ENCODE measurements at regions not wholly inside any gene's neighbourhood (a gene's known extent, or its start where the extent isn't known, plus 50 kb on each side); places are given as distances from the start of the nearest gene placed in this dataset.
"Not testable (repeated sequence)": the region's sequence is repeated elsewhere in the genome, so short reads cannot be mapped to it uniquely, and the experiment has no call there.

DNA sequence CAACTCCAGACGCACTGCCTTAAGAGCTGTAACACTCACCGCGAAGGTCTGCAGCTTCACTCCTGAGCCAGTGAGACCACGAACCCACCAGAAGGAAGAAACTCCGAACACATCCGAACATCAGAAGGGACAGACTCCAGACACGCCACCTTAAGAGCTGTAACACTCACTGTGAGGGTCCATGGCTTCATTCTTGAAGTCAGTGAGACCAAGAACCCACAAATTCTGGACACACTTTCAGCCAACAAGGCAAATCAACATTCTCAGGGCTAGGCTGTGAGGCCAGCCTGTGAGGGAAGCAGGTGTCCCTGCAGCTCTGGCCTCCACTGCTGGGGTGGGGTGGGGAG lies 275.3 kb downstream of the ADGRD1 start:
- not testable (repeated sequence) for DNase-seq (ENCODE audit: low read depth in 2 of 2, low spot score in 1 of 2)

DNA sequence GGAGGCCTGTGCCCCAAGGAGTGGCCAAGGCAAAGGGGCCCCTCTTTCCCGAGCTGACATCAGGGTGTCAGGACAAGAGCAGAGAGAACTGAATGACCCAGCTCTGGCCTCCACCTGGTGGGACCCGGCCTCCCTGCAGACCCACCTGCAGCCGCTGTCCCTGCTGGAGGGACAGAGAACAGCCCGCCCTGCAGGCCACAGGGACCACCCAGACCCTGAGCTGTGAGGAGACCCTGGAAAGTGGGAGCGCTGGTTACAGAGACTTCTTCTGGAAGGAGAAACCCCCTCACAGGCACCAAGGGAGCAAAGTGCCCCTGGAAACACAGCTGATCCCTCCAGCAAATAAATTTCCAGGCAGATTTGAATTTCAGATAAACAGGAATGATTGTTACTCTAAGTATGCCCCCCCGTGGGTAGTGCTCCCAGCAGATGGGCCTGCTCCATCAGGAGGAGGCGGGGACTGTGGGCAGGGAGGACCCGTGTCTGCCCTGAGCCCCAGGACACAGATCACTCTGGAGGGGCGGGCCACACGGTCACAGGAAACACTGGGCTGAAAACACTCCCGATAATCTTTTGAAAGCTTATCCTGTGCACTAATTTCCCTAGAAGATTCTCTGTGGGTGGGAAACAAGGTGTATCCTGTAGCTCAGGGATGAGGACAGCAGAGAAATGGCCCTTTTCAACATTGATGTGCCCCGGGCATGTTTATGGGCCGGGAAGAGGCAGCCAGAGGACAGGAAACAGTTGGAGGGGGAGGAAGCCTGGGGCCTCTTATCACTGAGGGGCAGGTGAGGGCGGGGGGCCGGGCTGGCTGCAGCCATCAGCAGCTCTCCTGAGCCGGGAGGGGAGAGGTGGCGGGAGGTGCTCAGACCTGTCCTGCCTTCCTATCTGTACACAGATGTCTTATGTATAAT lies 276.0 kb downstream of the ADGRD1 start:
- DNase-seq (ENCODE audit: low read depth in 2 of 2, low spot score in 1 of 2), result no peak

DNA sequence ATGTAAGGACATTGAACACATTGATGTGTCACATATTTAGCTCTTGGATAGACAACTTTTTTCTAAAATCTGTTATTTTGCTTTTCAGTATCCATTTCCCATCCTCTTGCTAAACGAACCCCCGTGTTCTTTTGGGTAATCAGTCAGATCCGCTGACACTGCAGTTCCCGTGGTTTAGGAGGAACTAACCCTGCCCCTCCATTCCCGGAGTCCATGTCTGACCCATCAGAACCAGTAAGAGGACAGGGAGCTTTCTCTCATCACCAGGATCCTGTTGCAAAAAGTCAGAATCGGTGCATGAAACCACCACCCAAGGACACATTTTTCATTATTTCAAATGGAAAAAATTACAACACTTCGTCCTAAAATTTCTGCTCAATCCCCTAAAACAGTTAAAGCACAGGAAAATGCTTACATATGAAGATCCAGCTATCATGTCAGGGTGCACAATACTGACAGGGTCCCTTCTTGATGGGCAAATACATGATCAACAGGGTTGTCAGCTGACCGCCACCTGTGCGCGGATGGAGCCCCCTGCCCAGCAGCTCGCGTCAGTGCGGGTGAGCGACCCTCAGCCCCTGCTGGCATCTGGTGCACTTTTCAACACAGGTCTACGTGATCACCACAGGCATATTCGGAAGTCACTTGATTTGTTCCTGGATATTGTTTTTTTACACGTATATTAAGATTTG lies 276.8 kb downstream of the ADGRD1 start:
- DNase-seq (ENCODE audit: low read depth in 2 of 2, low spot score in 1 of 2), result no peak

DNA sequence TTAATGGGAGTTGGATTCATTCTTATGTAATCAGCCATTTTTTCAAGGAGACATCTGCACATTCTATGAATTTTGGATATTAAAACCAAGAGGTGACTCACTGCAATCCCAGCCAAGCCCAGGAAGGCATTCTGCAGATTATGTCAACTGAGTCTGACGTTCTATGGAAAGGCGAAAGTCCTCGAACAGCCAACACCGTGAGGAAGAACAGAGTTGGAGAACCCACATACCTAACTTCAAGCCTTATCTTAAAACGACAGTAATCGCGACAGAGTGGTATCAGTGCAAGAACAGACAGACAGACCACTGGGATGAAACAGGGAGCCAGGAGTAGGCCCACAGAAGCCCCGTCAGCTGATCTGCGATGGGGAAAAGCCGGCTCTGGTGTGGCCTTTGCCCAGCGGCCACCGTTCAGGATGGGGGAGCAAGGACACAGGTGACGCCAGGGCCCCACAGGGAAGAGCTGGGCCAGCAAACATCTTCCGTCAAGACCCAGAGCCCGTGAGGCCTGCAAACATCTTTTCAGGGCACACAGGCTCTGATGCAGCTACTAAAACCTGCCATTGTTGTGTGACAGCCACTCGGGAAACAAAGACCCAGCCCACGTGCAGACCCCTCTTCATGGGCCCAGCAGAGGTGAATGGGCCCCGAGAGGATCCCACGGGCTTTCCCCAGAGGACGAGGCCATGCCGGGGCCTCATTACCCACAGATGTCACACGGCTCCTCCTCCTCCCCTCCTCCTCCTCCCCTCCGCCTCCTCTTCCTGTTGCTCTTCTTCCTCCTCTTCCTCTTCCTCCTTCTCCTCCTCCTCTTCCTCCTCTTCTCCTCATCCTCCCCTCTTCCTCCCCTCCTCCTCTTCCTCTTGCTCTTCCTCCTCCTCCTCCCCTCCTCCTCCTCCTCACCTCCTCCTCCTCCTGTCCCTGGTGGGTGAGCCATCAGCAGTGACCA lies 277.6 kb downstream of the ADGRD1 start:
- no peak for DNase-seq (ENCODE audit: low read depth in 2 of 2, low spot score in 1 of 2)

DNA sequence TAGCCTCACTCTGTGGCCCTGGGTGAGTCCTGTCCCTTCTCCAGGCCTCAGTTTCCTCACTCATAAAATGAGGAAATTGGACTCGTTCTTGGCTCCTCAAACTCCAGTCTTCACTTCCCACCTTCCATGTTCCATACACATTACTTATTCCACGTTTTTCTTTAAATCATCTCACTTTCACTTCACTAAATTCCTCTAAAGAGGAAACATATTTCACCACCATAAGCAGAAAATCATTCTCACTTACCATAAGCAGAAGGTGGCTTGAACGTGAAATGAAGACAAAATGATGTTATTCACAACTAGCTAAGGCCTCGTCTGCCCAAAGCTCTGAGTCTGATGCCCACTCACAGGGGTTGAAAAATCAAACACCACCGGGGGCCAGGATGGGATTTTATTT lies 278.3 kb downstream of the ADGRD1 start:
- no peak for DNase-seq (ENCODE audit: low read depth in 2 of 2, low spot score in 1 of 2)

DNA sequence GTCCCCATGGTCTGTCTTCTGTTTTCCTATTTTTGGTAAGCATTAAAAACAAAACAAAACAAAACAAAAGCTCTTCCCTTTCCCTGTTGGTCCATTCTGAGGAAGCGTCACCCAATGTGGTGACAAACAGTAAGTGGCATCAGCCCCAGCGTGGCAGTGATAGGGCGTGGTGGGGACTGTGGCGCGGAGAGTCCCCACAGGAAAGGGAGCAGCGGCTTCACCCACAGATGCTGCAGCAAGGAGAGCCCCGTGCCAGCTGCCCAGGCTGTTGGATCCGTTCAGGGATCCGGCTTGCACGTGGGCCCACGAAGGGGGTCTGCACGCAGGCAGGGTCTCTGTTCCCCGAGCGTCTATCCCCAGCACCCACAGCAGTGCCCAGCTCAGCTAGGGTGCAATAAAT lies 279.2 kb downstream of the ADGRD1 start:
- not testable (repeated sequence) for DNase-seq (ENCODE audit: low read depth in 2 of 2, low spot score in 1 of 2)

DNA sequence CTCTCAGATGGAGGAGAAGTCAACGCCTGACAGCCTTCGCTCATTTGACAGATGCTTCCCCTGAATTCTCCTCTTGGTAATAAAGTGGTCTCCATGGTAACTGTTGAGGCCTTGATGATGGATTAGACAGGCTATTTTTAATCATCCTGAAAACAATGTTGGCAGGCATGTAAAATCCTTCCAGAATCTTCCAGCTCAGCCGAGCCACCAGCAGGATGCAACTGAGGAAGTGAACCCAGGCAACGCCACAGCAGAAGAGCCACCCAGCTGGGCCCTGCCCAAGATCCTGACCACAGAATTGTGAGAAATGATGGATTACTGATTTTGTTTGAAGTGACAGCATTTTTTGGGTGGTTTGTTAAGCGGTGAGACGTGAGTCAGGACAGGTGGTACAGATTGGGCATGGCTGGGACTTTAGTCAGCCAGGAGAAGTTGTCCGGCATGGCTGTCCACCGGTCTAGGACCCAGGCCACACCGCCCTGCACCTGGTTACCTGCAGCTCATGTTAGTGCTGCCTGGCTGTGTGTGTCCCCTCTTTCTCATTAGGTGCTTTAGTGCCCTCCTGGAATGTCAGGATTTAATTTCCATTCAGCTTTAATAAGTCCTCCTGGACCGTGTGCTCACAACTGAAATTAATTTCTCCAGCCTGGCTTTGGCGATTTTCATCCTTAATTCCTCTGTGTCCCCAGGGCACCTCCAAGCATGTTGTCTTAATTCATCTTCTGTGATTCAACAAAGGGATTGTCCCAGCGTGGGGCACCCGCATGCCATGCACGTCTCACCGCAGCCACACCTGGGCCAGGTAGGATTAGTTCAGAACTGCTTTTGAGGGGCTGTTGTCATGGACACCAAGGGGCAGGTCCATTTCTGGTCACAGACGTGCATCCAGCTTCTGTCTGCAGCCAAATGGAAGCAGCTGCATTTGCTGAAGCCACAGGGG lies 280.4 kb downstream of the ADGRD1 start:
- DNase-seq (ENCODE audit: low read depth in 2 of 2, low spot score in 1 of 2), result not testable (repeated sequence)

DNA sequence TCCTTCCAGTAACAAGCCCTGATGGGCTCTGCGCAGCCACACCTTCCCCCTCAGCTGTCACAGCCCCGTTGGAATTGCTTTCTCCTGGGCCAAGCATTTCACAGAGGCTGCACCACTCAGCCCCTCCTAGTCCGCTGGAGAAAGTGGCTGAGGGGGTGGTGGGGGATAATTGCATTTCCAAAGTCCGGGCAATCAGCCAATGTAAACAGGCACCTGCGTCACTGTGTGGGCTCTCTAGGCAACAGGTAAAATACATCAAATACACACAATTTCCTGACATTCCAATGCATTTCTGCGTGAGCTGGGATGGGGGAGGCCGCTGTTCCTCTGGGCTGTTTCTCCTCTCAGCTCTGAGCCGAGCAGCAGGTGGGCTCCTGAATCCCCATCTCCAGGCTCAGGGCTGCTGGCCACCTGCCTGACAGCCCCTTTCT lies 281.1 kb downstream of the ADGRD1 start:
- DNase-seq (ENCODE audit: low read depth in 2 of 2, low spot score in 1 of 2), result not testable (repeated sequence)

DNA sequence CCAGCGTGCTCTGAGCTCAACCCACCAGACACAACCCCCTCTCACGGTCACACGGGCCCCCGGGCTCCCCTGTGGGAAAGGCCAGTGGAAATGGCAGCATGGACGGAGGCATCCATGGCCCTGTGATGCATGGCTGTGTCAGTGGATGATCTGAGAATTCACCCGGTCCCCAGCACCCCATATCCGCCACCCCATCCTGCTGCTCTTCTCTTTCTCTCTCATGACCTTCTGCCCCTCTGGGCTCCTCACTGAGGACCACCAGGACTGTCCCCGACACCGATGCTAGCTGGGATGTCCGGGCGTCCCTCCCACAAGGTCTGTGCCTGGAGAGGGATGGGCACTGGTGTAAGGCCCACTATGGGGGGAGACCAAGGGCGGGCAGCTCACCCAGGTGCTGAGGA lies 282.2 kb downstream of the ADGRD1 start:
- no peak for DNase-seq (ENCODE audit: low read depth in 2 of 2, low spot score in 1 of 2)

DNA sequence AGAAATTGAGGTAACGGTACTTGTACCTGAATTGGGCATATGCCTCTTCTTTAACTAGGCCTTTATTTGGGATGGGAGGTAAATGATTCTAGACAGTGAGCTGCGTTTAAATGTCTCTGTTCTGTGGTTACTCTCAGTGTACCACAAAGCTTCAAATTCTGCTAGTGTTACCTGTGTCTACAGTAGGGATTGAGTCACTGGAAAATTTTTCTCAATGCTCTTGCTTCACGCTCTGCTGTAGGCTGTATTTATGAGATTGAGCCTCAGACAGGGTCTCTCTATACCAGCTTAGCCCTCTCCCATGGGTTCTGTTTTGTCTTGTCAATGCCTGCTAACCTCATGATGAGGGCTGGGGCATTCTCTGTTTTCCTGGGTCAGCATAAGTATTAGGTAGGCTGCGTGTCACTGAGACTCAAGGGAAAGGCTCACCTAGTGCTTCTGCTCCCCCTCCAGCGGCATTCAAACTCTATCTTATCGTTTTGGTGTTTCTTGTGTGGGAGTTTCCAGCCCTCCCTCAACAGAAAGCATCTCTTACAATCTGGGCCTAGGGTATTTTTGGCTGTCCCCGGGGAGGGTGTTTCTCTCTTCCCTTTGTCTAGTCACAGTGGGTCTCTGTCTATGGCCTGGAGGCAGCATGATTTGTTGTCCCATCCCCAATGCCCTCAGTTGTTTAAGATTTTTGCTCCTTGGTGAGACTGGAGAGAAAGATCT lies 285.8 kb downstream of the ADGRD1 start:
- DNase-seq (ENCODE audit: low read depth in 2 of 2, low spot score in 1 of 2), result no peak

DNA sequence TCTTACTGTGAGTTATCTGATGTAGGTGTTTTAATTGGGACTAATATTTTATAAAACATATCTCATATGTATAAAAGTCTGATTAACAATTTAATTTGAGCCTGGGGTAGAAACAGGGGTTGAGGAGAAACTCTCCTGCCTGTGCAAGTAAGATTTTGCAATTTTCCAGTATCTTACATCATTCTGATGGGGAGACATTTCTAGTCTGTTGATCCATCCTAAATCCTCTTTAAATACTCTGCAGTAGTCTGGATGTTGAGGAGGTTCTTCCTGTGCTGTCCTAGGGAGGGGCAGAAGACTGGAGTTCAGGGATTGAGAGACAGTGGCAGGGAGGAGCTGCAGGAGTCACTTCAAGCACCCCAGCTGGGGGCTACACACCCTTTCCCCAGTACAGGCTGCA lies 287.8 kb downstream of the ADGRD1 start:
- DNase-seq (ENCODE audit: low read depth in 2 of 2, low spot score in 1 of 2), result no peak

DNA sequence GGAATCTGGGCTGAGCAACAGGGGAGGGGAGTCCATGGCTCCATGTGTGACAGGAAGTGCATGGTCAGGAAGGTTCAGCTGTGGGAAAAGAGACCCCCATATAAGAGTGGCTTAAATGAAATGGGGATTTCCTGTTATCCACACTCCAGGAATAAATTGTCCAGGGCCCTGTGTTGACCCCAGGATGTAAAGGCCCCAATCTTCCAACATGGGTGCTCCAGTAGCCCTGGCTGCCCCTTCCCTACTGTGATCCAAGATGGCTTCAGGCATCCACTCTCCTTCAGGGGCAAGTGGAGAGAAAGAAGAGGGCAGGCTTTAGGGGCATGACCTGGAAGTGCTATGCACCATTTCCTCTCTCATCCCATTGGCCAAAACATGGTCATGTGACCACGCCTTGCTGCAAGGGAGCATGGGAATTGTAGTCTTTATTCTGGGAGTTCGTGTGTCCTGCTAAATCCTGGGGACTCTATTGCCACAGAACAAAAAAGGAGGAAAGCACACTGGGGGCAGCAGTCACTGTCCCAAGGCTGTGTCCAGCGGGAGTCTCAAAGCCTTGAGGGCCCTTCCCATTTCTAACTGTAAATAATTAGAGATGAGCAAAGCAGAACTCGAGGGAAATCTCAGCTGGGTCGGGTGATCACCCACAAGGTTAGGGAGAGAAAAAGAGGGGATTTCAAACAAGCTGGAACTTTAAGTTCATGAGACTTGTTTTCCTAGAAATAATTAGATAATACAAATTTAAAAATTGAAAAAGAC lies 289.2 kb downstream of the ADGRD1 start:
- no peak for DNase-seq (ENCODE audit: low read depth in 2 of 2, low spot score in 1 of 2)

DNA sequence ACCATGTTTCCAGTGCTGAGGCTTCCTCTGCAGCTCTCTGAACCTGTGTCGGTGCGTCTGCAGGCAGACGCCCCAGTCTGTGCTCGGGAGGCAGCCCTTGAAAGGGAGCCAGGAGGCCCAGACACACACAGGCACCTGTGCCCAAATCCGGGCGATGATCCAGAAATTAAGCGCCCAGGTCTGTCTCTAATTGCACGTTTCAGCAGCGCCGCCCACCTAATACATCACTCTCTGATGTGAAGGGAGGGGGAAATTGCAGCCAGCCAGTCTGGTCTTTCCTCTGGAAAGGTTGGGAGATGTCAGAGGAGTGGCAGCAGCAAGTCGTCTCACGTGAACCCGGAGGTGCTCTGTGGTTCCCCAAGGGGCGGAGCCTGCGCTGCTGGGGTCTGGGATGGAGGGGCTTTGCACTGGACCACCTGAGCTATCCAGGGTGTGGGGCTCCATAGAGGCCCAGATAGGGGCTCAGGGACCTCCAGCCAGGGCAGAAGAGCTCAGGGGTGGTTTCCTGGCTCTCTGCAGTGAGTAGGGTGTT lies 290.5 kb downstream of the ADGRD1 start:
- not testable (repeated sequence) for DNase-seq (ENCODE audit: low read depth in 2 of 2, low spot score in 1 of 2)

DNA sequence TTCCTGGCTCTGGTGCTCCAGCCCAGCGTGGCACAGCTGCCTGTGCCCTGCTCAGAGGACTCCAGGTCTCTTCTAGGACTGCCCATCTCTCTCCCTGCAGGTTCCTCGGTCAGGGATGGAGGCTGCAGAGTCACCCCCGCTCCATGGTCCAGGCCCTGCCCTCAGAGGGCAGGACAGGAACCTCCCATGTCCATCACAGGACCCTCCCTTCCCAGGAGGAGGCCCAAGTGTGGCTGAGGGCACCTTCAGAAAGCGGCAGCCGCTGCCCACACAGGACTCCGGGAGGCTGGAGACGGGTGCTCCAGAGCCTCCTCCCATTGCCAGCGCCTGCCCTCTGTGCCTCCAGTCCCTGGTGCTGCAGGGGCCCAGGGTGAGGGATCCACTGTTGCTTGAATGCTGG lies 291.5 kb downstream of the ADGRD1 start:
- DNase-seq (ENCODE audit: low read depth in 2 of 2, low spot score in 1 of 2), result not testable (repeated sequence)

DNA sequence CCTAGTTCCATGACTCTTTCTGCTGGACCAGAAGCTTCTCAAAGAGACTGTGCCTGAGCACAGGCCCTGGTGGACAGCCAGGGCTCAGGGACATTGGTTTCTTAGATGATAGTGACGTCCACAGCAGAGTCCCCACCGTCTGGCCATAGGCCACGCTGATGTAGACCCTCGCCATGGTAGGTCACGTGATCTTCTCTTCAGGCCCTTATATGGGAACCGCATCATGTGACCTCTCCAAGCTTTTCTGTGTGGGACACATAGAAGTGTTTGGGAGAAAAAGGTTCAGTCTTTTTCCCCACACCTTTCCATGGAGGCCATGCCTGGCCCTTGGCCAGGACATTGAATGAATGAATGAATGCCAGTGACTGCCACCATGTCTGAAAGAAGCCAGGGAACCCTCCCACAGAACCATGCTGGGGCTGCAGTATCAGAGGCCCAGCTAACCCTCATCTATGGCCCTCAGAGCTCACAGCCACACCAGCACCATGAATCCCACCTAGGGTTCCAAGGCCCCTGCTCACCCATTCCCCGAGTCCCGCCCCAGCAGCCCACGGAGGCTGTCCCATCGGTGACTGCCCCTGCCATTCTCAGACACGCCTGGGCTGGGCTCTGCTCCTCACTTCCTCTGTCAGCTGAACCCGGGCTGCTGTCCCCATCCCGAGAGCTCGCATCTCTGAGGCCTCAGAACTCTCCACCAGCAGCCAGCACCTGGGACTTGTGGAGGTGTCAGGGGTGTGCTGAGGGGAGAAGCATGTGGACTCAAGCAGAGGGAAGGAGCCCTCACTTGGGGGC lies 292.1 kb downstream of the ADGRD1 start:
- DNase-seq (ENCODE audit: low read depth in 2 of 2, low spot score in 1 of 2), result no peak

DNA sequence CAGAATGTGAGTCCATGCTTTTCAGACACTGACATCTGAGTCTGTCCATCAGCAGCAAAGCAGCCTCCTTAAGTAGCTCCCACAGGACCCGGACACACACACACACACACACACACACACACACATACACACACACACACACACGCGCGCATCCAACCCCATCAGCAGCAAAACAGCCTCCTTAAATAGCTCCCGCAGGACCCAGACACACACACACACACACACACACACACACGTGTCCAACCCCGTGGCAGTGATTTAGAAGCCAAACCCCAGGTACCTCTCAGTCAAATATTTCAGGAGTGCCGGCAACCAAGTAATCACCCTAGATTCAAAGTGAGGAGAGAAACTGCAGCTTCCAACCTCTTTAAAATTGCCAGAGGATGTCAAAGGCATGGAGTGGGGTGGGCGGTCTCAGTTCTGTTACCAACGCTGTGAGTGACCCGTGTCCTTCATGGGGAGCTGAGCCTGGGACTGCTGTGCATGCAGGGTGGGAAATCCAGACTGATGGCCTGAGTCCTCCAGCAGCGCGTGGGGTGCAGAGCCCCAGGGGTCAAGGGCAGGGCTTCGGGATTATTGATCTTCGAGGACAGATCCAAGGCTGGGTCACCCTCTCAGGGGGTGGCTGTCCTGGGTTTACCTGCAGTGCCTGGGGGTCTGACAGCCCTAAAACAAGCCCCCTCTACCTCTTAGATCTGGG lies 293.5 kb downstream of the ADGRD1 start:
- DNase-seq (ENCODE audit: low read depth in 2 of 2, low spot score in 1 of 2), result not testable (repeated sequence)

DNA sequence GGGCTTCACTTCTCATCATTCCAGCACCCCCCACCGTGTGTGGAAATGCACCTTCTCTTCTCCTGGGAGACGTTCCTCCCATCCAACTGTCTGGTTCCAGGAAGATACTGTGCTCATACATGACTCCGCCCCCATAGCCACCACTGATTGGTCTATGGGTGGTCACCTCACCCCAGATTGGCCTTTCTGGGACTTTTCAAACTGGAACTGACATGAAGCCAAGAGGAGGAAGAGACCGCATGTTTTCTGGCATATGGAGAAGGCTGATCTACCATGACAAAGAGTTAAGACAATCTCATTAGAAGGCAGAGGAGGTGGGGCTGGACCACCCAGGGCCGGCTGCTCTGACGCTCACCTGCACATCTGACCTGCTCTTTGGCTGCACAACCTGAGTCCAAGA lies 294.2 kb downstream of the ADGRD1 start:
- not testable (repeated sequence) for DNase-seq (ENCODE audit: low read depth in 2 of 2, low spot score in 1 of 2)
